Astrocyte of the hippocampus (primary cell): ENCODE measurements at regions not wholly inside any gene's neighbourhood (a gene's known extent, or its start where the extent isn't known, plus 50 kb on each side); places are given as distances from the start of the nearest gene placed in this dataset.
A peak's percentile ranks its signal among the peaks of the same experiment; 100 is the strongest.

Source experiments
- DNase-seq: peaks from one replicate; pipeline ENCODE4 v3.0.0; 2011; ENCODE audit warnings: low read depth, low spot score

GRCh38 chr22:48575618-48576332 lies 1251.9 kb downstream of the BRD1 start:
- no peak for DNase-seq

- DNase-seq, result peak; percentile 84
Measured at GRCh38 chr22:48574776-48575617, 1252.7 kb downstream of the BRD1 start.

GRCh38 chr22:48573766-48574165 lies 1253.9 kb downstream of the BRD1 start:
- DNase-seq, result no peak

GRCh38 chr22:48572951-48573350 lies 1254.7 kb downstream of the BRD1 start:
- no peak for DNase-seq

GRCh38 chr22:48570912-48571311 lies 1256.8 kb downstream of the BRD1 start:
- DNase-seq, result no peak

GRCh38 chr22:48569476-48570233 lies 1258.0 kb downstream of the BRD1 start:
- no peak for DNase-seq

GRCh38 chr22:48568736-48569330 lies 1258.8 kb downstream of the BRD1 start:
- DNase-seq, result no peak

GRCh38 chr22:48567213-48567975 lies 1260.3 kb downstream of the BRD1 start:
- no peak for DNase-seq

- DNase-seq, result no peak
Measured at GRCh38 chr22:48566741-48567140, 1260.9 kb downstream of the BRD1 start.

GRCh38 chr22:48565901-48566501 lies 1261.7 kb downstream of the BRD1 start:
- DNase-seq, result no peak

- no peak for DNase-seq
Measured at GRCh38 chr22:48564995-48565394, 1262.7 kb downstream of the BRD1 start.

- no peak for DNase-seq
Measured at GRCh38 chr22:48563966-48564330, 1263.7 kb downstream of the BRD1 start.

- DNase-seq, result no peak
Measured at GRCh38 chr22:48563118-48563965, 1264.3 kb downstream of the BRD1 start.

GRCh38 chr22:48561676-48562075 lies 1266.0 kb downstream of the BRD1 start:
- DNase-seq, result no peak

GRCh38 chr22:48560836-48561235 lies 1266.8 kb downstream of the BRD1 start:
- no peak for DNase-seq

GRCh38 chr22:48560389-48560751 lies 1267.3 kb downstream of the BRD1 start:
- DNase-seq, result no peak

- DNase-seq, result no peak
Measured at GRCh38 chr22:48559647-48560388, 1267.9 kb downstream of the BRD1 start.

- no peak for DNase-seq
Measured at GRCh38 chr22:48558606-48559402, 1268.9 kb downstream of the BRD1 start.
